ENCODE measurements at regions not wholly inside any gene's neighbourhood (a gene's known extent, or its start where the extent isn't known, plus 50 kb on each side); places are given as distances from the start of the nearest gene placed in this dataset.

GRCh38 chr3:177516158-177517011, 319.1 kb upstream of the TBL1XR1 start (continued):
- TF ChIP-seq, protein P1, sequence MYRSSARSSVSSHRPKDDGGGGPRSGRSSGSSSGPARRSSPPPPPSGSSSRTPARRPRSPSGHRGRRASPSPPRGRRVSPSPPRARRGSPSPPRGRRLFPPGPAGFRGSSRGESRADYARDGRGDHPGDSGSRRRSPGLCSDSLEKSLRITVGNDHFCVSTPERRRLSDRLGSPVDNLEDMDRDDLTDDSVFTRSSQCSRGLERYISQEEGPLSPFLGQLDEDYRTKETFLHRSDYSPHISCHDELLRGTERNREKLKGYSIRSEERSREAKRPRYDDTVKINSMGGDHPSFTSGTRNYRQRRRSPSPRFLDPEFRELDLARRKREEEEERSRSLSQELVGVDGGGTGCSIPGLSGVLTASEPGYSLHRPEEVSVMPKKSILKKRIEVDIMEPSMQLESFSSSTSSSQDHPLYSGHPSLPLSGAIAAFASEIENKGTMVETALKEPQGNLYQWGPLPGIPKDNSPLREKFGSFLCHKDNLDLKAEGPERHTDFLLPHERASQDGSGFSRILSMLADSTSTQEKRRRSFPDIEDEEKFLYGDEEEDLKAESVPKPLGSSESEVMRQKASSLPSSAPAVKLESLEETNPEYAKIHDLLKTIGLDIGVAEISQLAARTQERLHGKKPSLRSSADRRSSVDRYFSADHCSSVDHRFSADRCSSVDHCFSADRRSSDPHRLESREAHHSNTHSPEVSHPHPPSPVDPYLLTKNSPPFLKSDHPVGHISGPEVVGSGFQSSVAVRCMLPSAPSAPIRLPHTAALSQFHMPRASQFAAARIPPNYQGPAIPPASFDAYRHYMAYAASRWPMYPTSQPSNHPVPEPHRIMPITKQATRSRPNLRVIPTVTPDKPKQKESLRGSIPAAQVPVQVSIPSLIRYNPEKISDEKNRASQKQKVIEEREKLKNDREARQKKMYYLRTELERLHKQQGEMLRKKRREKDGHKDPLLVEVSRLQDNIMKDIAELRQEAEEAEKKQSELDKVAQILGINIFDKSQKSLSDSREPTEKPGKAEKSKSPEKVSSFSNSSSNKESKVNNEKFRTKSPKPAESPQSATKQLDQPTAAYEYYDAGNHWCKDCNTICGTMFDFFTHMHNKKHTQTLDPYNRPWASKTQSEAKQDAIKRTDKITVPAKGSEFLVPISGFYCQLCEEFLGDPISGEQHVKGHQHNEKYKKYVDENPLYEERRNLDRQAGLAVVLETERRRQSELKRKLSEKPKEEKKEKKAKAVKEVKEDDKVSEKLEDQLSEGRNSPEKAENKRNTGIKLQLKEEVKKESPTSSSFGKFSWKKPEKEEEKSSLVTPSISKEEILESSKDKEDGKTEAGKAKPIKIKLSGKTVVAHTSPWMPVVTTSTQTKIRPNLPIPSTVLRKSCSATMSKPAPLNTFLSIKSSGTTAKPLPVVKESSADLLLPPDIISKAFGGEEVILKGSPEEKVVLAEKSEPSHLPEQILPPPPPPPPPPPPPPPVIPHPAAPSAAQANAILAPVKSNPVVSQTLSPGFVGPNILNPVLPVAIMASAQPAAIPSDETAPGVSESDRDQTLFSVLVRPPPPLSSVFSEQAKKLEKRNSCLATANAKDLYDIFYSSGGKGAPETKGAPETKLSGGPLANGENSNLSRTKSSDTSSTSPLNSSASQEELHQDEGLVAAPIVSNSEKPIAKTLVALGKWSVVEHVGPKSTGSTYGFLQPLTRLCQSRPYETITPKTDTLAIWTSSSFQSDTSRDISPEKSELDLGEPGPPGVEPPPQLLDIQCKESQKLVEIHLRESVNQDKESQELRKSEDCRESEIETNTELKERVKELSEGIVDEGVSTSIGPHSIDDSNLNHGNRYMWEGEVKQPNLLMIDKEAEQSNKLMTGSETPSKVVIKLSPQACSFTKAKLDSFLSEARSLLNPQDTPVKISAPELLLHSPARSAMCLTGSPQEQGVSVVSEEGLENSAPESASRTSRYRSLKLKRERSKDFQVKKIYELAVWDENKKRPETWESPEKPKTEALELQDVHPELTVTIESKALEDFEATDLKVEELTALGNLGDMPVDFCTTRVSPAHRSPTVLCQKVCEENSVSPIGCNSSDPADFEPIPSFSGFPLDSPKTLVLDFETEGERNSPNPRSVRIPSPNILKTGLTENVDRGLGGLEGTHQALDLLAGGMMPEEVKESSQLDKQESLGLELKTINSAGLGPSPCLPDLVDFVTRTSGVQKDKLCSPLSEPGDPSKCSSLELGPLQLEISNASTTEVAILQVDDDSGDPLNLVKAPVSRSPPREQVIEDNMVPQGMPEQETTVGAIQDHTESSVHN (CRISPR knock-in tag; IDR thresholded peaks at IDR 0.05) = no peak
- TF ChIP-seq ETV6 (CRISPR knock-in tag; conservative IDR thresholded peaks at IDR 0.05) = no peak
- no peak for TF ChIP-seq AHR (CRISPR knock-in tag; IDR thresholded peaks at IDR 0.05)
- TF ChIP-seq, protein P2, sequence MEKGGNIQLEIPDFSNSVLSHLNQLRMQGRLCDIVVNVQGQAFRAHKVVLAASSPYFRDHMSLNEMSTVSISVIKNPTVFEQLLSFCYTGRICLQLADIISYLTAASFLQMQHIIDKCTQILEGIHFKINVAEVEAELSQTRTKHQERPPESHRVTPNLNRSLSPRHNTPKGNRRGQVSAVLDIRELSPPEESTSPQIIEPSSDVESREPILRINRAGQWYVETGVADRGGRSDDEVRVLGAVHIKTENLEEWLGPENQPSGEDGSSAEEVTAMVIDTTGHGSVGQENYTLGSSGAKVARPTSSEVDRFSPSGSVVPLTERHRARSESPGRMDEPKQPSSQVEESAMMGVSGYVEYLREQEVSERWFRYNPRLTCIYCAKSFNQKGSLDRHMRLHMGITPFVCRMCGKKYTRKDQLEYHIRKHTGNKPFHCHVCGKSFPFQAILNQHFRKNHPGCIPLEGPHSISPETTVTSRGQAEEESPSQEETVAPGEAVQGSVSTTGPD (CRISPR knock-in tag; IDR thresholded peaks at IDR 0.05) = peak; percentile 84
- no peak for TF ChIP-seq RORA (CRISPR knock-in tag; IDR thresholded peaks at IDR 0.05)
- TF ChIP-seq ZNF558 (CRISPR knock-in tag; IDR thresholded peaks at IDR 0.05; ENCODE audit: borderline replicate concordance) = no peak
- no peak for TF ChIP-seq ZNF256 (CRISPR knock-in tag; conservative IDR thresholded peaks at IDR 0.05)
- no peak for TF ChIP-seq ZC3H4 (CRISPR knock-in tag; IDR thresholded peaks at IDR 0.05; ENCODE audit: borderline replicate concordance)
- TF ChIP-seq, protein P3, sequence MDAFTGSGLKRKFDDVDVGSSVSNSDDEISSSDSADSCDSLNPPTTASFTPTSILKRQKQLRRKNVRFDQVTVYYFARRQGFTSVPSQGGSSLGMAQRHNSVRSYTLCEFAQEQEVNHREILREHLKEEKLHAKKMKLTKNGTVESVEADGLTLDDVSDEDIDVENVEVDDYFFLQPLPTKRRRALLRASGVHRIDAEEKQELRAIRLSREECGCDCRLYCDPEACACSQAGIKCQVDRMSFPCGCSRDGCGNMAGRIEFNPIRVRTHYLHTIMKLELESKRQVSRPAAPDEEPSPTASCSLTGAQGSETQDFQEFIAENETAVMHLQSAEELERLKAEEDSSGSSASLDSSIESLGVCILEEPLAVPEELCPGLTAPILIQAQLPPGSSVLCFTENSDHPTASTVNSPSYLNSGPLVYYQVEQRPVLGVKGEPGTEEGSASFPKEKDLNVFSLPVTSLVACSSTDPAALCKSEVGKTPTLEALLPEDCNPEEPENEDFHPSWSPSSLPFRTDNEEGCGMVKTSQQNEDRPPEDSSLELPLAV (CRISPR knock-in tag; conservative IDR thresholded peaks at IDR 0.05; ENCODE audit: low read depth) = no peak
- no peak; the same call in 1 of the 2 replicates for TF ChIP-seq HDAC1 (CRISPR knock-in tag; IDR thresholded peaks at IDR 0.05)
- no peak for TF ChIP-seq ZNF333 (CRISPR knock-in tag; IDR thresholded peaks at IDR 0.05; ENCODE audit: borderline replicate concordance)
- TF ChIP-seq, protein P4, sequence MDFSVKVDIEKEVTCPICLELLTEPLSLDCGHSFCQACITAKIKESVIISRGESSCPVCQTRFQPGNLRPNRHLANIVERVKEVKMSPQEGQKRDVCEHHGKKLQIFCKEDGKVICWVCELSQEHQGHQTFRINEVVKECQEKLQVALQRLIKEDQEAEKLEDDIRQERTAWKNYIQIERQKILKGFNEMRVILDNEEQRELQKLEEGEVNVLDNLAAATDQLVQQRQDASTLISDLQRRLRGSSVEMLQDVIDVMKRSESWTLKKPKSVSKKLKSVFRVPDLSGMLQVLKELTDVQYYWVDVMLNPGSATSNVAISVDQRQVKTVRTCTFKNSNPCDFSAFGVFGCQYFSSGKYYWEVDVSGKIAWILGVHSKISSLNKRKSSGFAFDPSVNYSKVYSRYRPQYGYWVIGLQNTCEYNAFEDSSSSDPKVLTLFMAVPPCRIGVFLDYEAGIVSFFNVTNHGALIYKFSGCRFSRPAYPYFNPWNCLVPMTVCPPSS (IDR thresholded peaks at IDR 0.05) = no peak
- TF ChIP-seq, protein P5, sequence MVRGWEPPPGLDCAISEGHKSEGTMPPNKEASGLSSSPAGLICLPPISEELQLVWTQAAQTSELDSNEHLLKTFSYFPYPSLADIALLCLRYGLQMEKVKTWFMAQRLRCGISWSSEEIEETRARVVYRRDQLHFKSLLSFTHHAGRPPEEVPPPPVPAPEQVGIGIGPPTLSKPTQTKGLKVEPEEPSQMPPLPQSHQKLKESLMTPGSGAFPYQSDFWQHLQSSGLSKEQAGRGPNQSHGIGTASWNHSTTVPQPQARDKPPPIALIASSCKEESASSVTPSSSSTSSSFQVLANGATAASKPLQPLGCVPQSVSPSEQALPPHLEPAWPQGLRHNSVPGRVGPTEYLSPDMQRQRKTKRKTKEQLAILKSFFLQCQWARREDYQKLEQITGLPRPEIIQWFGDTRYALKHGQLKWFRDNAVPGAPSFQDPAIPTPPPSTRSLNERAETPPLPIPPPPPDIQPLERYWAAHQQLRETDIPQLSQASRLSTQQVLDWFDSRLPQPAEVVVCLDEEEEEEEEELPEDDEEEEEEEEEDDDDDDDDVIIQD (CRISPR knock-in tag; IDR thresholded peaks at IDR 0.05; ENCODE audit: low read depth) = peak; percentile 67
- 0 out of 2 replicates have a peak, but pooled peaks have one; percentile 28 for TF ChIP-seq ZNF546 (CRISPR knock-in tag; conservative IDR thresholded peaks at IDR 0.05)
- no peak for TF ChIP-seq NCOA5 (CRISPR knock-in tag; IDR thresholded peaks at IDR 0.05)
